ENCODE measurements at regions not wholly inside any gene's neighbourhood (a gene's known extent, or its start where the extent isn't known, plus 50 kb on each side); places are given as distances from the start of the nearest gene placed in this dataset.
A peak's percentile ranks its signal among the peaks of the same experiment; 100 is the strongest.

DNA sequence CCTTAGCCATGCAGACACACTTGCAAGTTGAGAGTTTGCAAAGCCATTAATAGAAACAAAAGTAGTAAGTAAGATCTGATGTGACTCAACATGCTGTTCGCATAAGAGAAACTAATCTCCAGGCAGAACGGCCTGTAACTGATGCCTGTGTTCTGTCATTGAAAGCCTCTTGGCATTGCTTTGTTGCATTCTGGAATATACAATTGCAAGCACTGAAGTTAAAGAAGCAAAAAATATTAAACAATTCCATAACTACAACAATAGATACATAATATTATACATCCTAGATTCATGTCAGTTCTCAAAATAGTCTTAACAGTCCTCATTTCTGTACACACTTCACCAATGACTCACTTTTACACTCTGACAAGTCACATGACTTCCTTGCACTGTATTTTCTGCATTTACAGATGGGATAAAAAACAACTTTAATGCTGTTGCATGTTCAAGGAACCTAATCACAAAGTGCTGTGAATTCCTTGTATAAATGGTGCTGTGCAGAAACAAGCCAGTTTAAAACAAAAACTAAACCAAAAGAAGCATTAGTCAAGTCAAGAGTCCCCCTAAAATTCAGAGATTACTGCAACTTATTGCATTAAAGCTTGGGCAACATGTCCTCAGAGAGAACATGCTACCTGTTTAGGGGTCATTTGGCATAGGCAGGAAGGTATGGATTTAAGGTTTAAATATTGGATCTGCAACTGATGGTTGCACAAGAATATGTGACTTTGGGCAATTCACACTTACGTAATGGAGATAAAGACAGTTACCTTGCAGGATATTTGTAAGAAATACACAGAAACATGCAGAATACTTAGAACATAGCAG lies 79.5 kb upstream of the SERP2 start:
- DNase-seq: no peak

DNA sequence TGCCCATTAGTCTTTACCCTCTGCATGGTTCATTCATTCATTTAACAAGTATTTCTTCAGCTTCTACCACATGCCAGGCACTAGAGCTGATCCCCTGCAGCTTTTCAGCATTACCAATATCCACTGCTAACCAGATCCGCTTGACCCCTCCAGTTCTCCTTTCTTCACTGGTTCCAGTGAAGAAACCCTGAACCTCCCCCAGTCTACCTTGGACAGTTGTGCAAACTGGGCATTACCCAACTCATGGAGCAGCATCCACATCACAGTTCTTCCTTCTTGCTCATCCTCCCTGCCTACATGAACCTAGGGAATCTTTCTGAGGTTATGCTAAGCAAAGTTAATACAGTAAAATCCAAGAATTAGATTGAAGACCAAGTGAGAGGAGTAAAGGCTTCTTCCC lies 78.7 kb upstream of the SERP2 start:
- no peak for DNase-seq

DNA sequence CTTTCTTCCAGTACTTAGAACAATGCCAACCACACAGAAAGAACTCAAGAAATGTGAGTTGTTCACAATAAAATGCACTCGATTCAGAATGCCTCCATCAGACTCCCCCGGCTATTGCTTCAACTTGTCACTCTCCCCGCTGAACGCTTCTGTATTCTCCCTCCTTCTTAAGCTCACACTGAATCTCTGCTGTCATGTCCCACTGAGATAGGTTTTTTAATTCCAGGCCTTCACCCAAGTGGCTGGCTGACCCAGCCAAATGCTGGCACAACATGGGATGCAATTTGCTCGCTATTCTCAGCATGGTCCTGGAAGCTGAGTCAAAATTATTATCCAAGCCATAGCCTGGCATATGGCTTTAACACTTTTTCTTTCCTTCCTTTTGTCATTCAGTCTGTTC lies 76.8 kb upstream of the SERP2 start:
- DNase-seq: no peak

GRCh38 chr13:44298314-44298713 lies 75.3 kb upstream of the SERP2 start:
- no peak for DNase-seq

- DNase-seq: no peak
These were observed 74.3 kb upstream of the SERP2 start for GRCh38 chr13:44299152-44299943.

- DNase-seq: peak in 1 of 2 experiments; percentile 55
These were observed 72.6 kb upstream of the SERP2 start for GRCh38 chr13:44300895-44301638.

GRCh38 chr13:44301639-44302015 lies 72.0 kb upstream of the SERP2 start:
- no peak for DNase-seq

DNA sequence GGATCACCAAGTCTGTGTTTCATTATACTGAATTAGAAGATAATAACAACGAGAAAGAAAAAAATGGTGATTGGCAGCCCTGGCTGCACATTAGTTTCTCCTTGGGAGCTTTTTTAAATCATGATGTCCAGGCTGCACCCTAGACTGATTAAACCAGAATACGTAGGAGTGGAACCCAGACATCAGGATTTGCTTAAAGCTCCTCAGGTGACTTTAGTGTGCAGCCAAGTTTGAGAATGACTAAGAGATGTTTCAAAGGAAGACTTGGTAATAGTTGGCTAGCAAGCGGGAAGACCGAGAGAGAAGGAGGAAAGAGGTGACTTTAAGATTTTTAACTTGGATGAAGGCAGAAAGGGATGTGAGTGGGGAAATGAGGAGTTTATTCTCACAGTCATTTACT lies 71.4 kb upstream of the SERP2 start:
- DNase-seq: no peak

- no peak for DNase-seq
These were observed 70.6 kb upstream of the SERP2 start for GRCh38 chr13:44302940-44303575.

DNA sequence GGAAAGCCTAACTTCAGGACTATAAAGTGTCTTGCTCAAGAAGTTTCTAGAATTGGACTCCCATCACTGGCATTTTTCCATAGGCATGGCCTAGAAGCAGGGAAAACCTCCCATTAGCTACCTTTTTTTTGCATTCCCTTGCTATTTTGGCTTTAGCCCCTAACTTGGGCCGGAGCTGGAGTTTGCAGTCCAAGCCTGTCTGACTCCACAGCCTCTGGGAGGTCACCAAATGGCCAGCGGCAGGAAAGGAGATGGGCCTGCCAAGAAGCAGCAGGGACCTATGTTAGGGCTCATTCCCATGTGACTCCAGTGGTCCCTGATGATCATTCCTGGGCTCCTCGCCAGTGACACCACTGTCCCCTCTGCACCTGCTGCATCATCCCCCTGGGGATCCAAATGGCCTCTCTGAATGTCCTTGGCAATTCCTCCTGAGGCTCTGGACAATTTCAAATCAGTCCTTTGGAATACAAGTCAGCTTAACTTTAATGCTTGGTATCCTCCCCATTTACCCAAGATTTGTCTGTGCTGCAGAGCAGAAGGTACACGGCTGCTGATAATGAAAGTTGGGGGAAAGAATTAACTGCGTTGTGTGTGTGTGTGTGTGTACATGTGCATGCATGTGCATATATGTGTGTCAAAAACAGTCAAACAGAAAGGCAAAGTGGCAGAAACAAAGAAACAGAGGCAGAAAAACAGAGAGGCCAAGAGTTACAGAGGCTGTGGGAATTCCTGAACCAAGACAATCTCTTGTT lies 69.8 kb upstream of the SERP2 start:
- DNase-seq: no peak

GRCh38 chr13:44304433-44304725 lies 69.2 kb upstream of the SERP2 start:
- DNase-seq: no peak

DNA sequence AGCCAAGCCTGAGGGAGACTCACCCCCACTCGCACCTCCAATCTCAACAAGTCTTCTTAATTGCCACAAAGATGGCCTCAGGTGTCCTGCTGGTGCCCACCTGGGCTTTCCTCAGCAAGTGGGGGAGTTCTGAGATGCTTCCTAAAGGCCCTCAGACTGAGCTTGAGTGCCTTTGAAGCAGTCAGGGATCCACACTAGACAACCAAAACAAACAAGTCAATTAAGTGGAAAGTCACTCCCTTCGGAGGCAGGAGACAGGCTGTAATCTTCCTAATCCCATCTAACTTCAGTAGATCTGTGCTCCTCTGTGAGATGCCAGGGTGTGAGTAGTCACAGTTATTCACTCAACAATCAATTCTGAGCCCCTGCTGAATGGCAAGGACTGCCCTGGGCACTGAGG lies 68.3 kb upstream of the SERP2 start:
- DNase-seq: no peak

DNA sequence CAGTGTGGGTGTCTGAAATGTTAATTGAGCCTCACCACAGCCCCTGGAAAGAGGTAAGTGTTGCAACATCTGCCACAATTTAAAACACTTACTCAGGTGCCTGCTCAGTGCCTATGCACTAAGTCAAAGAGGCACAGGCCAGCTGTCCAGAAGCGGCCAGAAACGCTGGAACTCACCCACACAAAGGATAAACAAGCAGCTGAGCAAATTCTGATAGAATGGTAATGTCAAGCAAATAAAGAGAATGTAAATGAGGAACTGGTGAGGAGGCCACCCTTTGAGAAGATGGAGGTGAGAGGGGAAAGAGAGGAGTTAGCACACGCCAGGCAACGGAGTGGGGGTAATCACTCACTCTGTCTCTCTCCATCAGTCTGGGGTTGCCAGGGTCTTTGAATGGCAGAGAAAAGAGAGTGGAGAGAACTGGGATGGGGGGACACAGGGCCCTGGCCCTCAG lies 67.7 kb upstream of the SERP2 start:
- peak; percentile 76 to 82 for DNase-seq

- peak in 1 of 2 experiments; percentile 40 for DNase-seq
These were observed 67.0 kb upstream of the SERP2 start for GRCh38 chr13:44306371-44307192.

- DNase-seq: no peak
These were observed 66.4 kb upstream of the SERP2 start for GRCh38 chr13:44307255-44307654.

DNA sequence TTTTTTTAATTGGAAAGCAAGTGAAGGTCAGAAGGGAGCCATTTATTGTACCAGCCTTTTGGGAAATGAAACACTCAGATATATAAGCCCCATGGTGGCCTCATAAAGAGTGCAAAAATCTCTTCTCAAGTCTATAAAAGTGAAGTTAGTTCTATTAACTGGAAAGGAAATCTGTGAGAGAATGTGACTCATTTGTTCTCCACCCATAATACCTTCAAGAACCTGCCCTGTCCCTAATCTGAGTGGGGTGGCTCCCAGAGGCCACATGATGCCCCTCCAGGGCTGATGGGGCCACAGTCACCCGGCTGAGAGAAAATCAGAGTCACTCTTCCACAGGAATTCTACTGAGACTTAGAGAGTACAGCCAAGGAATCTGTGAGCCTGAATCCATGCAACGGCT lies 65.8 kb upstream of the SERP2 start:
- DNase-seq: no peak

- DNase-seq: no peak
These were observed 65.3 kb upstream of the SERP2 start for GRCh38 chr13:44308352-44308751.

- DNase-seq: peak; percentile 81 to 83
These were observed 63.5 kb upstream of the SERP2 start for GRCh38 chr13:44309794-44310757.

DNA sequence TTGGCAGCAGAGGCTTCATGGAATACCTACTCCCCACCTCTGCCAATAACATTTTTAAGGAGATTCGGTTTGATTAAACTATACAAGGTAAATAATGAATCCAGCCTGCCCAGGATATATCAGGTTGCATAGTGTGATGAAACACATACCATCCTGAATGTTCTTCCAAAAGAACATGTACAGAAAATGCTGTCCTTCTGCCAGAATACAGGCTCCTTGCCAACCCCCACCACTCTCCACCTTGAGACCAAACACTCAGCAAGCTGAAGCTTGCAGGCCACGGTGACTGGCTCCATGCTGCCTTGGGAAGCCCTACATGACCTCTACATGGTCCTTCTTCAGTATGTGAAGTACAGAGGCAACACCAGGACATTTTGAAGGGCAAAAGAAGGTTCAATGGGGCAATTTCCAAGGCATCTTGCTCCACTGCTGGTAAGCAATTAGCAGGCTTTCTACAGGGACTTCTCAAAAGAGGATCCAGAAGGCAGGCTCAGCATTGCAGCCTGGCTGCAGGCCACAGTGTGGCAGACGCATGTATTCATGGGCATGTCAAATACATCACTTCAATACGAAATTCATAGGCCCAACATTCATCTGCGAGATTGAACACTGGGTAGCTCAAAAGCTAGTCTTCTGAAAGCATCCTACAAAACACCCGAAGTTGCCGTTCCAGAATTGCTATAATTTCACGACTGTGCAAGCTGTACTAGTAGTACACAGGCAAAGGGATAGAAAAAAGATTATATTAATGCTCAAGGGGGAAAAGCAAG lies 62.4 kb upstream of the SERP2 start:
- peak; percentile 30 to 37 for DNase-seq

All from SHP77 (cell line).